ENCODE measurements at regions not wholly inside any gene's neighbourhood (a gene's known extent, or its start where the extent isn't known, plus 50 kb on each side); places are given as distances from the start of the nearest gene placed in this dataset.
"Not testable (repeated sequence)": the region's sequence is repeated elsewhere in the genome, so short reads cannot be mapped to it uniquely, and the experiment has no call there.

- H3K4me3 Mint-ChIP-seq = no peak overlapping the region
- DNase-seq = no peak
- ATAC-seq (ENCODE audit: low read depth in 2 of 2) = no peak
- H3K4me1 Mint-ChIP-seq = peaks cover 20 to 34% (median 24%) of the 10 kb centered on the region in 3 donors
- H3K9me3 Mint-ChIP-seq = peaks cover 0 to 4% (median 4%) of the 10 kb centered on the region in 7 donors
- H3K27me3 Mint-ChIP-seq = peaks cover 7 to 16% (median 10%) of the 10 kb centered on the region in 3 donors
- H3K27ac Mint-ChIP-seq = peak overlapping the region in 1 of 6 donors; percentile 66
- H3K36me3 Mint-ChIP-seq = peaks cover 0 to 4% of the 10 kb centered on the region in 2 donors
Measured at GRCh38 chr2:39487398-39488250, 50.5 kb upstream of the MAP4K3 start.

- Mint-ChIP-seq H3K9me3 (peaks cover 0 to 4% (median 4%) of the 10 kb centered on the region in 7 donors), H3K36me3 (peaks cover 0 to 4% of the 10 kb centered on the region in 2 donors), H3K27ac (peak overlapping the region in 1 of 6 donors; percentile 81), H3K27me3 (peaks cover 7 to 16% (median 10%) of the 10 kb centered on the region in 3 donors), H3K4me1 (peaks cover 21 to 36% (median 25%) of the 10 kb centered on the region in 3 donors), H3K4me3 (no peak overlapping the region)
- ATAC-seq (ENCODE audit: low read depth in 2 of 2) = no peak
- DNase-seq = no peak
Measured at GRCh38 chr2:39488450-39488849, 51.4 kb upstream of the MAP4K3 start.

- Mint-ChIP-seq H3K4me3 (peak overlapping the region in 2 of 8 donors; percentile 70 to 75), H3K36me3 (peaks cover 0 to 4% of the 10 kb centered on the region in 2 donors), H3K9me3 (peaks cover 0 to 4% (median 4%) of the 10 kb centered on the region in 7 donors), H3K4me1 (peaks cover 28 to 37% (median 32%) of the 10 kb centered on the region in 3 donors), H3K27ac (peak overlapping the region in 5 of 6 donors; percentile 86 to 99 (median 96)), H3K27me3 (peaks cover 10 to 19% (median 10%) of the 10 kb centered on the region in 3 donors)
- ATAC-seq (ENCODE audit: low read depth in 2 of 2) (no peak), DNase-seq (no peak)
Measured at GRCh38 chr2:39490586-39490985, 53.5 kb upstream of the MAP4K3 start.

DNA sequence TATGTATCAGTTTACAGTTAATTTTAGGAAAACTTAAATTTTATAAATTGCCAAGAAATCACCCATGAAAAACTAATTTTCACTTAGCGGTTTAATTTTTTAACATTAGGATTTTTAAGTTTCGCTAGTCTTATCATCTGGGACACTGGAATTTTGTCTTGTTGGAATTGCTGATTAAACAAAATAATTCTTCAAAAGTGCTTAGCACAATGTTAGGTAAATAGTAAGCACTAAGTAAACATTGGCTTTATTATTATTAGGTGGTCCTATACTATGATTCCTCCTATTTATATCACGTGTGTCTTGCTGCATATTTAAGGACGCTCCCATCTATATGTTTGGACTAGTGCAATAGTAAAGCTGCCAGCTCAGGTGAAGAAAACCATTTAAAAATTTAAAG lies 54.6 kb upstream of the MAP4K3 start:
- Mint-ChIP-seq H3K4me1 (peaks cover 35 to 41% (median 39%) of the 10 kb centered on the region in 3 donors), H3K27me3 (peaks cover 4 to 16% (median 12%) of the 10 kb centered on the region in 3 donors), H3K36me3 (no peaks in the 10 kb centered on the region), H3K9me3 (peaks cover 0 to 4% (median 3%) of the 10 kb centered on the region in 7 donors), H3K4me3 (peak overlapping the region; percentile 55 to 87 (median 77)), H3K27ac (peak overlapping the region; percentile 88 to 99 (median 96))
- DNase-seq (no peak), ATAC-seq (ENCODE audit: low read depth in 2 of 2) (no peak)

DNA sequence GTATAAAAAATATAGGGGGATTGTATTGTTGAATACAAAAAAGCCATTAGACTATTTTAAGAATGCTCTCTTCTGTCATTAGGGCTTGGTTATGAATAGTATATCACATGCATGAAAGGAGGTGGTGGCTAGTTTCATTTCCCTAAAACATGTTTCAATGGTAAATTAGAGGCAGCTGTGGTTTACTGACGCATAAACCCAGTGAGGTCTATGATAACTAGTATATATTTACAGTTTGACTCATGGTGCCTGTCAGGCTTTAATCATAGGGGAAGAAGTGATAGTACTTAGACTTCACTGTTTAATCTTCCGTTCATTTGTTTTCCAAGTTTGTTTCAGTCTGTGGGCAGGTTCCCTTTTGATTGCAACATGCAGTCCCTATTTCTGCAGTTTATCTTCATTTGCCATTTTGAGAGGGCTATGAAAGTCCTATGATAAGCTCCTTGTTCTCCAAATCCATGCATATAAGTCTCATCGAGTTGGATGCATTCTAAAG lies 55.1 kb upstream of the MAP4K3 start:
- Mint-ChIP-seq H3K9me3 (peaks cover 0 to 4% (median 2%) of the 10 kb centered on the region in 7 donors), H3K4me3 (peak overlapping the region; percentile 55 to 87 (median 77)), H3K36me3 (no peaks in the 10 kb centered on the region), H3K27me3 (peaks cover 0 to 12% (median 10%) of the 10 kb centered on the region in 3 donors), H3K4me1 (peaks cover 35 to 41% (median 39%) of the 10 kb centered on the region in 3 donors), H3K27ac (peak overlapping the region; percentile 88 to 99 (median 96))
- DNase-seq (peak; percentile 87), ATAC-seq (ENCODE audit: low read depth in 2 of 2) (peak; percentile 93)

DNA sequence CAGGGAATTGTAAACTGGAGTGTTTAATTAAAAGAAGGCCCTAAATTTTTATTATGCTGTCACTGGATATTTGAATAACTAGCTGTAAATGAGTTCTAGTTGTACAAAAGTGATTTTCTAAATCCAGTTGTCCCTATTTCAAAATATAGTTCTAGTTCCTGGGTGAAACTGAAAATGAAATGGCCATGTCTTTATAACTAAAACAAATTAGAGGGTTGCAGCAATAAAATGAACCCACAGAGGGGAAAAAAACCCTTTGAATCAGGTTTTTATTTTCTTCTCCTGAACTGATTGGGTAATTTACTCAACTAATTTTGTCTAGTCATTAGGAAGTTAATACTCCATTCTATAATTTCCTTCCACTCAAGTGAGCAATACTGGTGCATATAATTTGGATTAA lies 55.6 kb upstream of the MAP4K3 start:
- Mint-ChIP-seq H3K36me3 (no peaks in the 10 kb centered on the region), H3K27ac (peak overlapping the region; percentile 88 to 99 (median 96)), H3K4me3 (peak overlapping the region; percentile 42 to 87 (median 62)), H3K9me3 (peaks cover 0 to 4% (median 2%) of the 10 kb centered on the region in 7 donors), H3K27me3 (peaks cover 0 to 16% (median 11%) of the 10 kb centered on the region in 3 donors), H3K4me1 (peaks cover 35 to 41% (median 39%) of the 10 kb centered on the region in 3 donors)
- DNase-seq = no peak
- no peak for ATAC-seq (ENCODE audit: low read depth in 2 of 2)

DNA sequence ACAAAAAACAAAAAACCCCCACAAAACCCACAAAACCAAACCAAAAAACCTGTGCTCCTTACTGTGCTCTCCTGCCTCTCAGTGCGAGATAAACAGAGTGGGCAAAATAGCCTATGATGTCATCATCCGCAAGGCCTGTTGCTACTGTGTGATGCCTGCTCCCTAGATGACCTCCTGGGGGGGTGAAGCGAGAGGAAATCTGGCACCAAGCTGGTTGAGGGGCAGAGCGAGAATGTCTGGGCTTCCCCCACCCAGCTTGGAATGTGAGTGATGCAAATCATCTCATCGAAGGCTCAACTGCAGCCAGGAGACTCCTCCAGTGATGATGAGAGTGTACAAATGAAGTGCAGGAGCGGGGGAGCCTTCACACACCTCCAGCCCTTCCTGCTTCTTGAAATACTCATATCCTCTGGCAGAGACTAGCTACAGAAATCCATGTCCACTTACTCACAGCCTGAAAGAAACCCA lies 57.7 kb upstream of the MAP4K3 start:
- Mint-ChIP-seq H3K4me1 (peaks cover 35 to 43% (median 41%) of the 10 kb centered on the region in 3 donors), H3K4me3 (peak overlapping the region in 2 of 8 donors; percentile 76 to 79), H3K36me3 (no peaks in the 10 kb centered on the region), H3K27ac (peak overlapping the region in 5 of 6 donors; percentile 44 to 88 (median 79)), H3K27me3 (peaks cover 0 to 21% (median 11%) of the 10 kb centered on the region in 3 donors), H3K9me3 (peaks cover 0 to 7% (median 4%) of the 10 kb centered on the region in 7 donors)
- DNase-seq (peak; percentile 56), ATAC-seq (ENCODE audit: low read depth in 2 of 2) (peak; percentile 6 to 19)

DNA sequence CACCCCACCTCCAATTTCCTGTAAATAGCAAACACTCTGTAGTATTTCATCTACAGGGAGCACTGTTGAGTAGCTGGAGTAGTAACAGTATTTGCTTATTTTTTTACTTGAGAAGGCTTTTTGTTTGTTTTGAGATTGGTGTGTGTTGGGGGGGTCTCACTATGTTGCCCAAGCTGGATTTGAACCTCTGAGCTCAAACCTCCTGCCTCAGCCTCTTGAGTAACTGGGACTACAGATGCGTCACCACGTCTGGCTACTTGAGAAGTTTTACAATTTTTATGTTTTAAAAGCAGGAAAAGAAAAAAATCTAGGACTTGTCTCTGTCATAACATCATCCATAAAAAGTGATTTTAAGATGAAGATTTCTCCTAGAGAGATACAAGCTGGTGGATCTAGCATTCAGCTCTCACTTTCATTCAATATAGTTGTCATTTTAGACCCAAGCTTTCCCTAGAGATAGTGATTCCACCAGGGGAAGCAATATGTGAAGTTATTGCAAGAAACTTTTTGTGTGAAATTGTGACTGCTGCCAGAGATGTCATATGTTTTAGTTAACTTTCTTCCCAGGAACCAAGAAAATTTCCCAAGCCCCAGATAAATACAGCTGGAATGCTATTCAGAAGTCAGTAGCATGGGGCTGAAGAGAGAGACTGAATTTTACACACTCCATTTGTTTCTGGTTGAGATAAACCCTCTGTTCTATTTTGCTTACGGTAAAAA lies 60.2 kb upstream of the MAP4K3 start:
- ATAC-seq (ENCODE audit: low read depth in 2 of 2) = no peak
- Mint-ChIP-seq H3K4me3 (no peak overlapping the region), H3K9me3 (peaks cover 0 to 4% (median 0%) of the 10 kb centered on the region in 7 donors), H3K4me1 (peaks cover 24 to 34% (median 28%) of the 10 kb centered on the region in 3 donors), H3K27ac (no peak overlapping the region), H3K27me3 (peaks cover 0 to 34% (median 24%) of the 10 kb centered on the region in 3 donors), H3K36me3 (no peaks in the 10 kb centered on the region)
- DNase-seq = no peak

GRCh38 chr2:39498176-39498575 lies 61.1 kb upstream of the MAP4K3 start:
- not testable (repeated sequence) for ATAC-seq (ENCODE audit: low read depth in 2 of 2); H3K4me3 Mint-ChIP-seq; H3K27ac Mint-ChIP-seq; H3K36me3 Mint-ChIP-seq; DNase-seq; H3K9me3 Mint-ChIP-seq
- Mint-ChIP-seq H3K27me3 (peaks cover 8 to 38% (median 24%) of the 10 kb centered on the region in 3 donors), H3K4me1 (peaks cover 17 to 38% (median 29%) of the 10 kb centered on the region in 3 donors)

GRCh38 chr2:39498786-39499185 lies 61.7 kb upstream of the MAP4K3 start:
- Mint-ChIP-seq H3K27ac (no peak overlapping the region), H3K27me3 (peaks cover 8 to 38% (median 24%) of the 10 kb centered on the region in 3 donors), H3K4me1 (peaks cover 20 to 33% (median 32%) of the 10 kb centered on the region in 3 donors), H3K9me3 (peaks cover 0 to 4% (median 0%) of the 10 kb centered on the region in 7 donors), H3K36me3 (no peaks in the 10 kb centered on the region), H3K4me3 (no peak overlapping the region)
- DNase-seq (no peak), ATAC-seq (ENCODE audit: low read depth in 2 of 2) (no peak)

DNA sequence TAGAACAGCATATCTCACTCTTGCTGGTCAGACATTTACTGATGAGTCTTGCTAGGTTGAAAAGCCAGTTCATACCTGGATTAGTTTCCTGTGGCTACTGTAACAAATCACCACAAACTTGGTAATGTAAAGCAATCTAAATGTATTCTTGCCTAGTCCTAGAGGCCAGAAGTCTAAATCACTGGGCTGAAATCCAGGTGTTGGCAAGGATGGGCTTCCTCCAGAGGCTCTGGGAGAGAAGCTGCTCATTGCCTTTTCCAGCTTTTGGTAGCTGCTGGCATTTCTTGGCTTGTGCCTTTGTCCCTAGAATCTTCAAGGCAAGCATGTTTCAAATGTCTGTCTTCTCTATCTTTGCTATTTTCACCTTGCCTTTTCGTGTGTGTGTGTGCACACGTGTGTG lies 62.3 kb upstream of the MAP4K3 start:
- Mint-ChIP-seq H3K9me3 (peaks cover 0 to 4% (median 0%) of the 10 kb centered on the region in 7 donors), H3K4me1 (peaks cover 26 to 37% (median 37%) of the 10 kb centered on the region in 3 donors), H3K4me3 (no peak overlapping the region), H3K27me3 (peaks cover 8 to 42% (median 24%) of the 10 kb centered on the region in 3 donors), H3K27ac (peak overlapping the region in 1 of 6 donors; percentile 3), H3K36me3 (no peaks in the 10 kb centered on the region)
- ATAC-seq (ENCODE audit: low read depth in 2 of 2) = no peak
- no peak for DNase-seq

DNA sequence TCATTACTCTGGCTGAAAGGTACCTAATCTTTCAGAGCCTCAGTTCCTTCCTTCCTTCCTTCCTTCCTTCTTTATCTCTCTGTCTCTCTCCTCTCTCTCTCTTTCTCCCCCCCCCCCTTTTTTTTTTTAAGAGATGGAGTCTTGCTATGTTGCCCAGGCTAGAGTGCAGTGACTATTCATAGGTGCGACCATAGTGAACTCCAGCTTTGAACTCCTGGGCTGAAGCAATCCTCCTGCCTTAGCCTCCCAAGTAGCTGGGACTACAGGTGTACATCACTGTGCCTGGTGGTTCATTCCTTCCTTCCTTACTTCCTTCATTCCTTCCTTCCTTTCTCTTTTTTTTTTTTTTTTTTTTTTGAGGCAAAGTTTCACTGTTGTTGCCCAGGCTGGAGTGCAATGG lies 64.3 kb upstream of the MAP4K3 start:
- Mint-ChIP-seq H3K27ac (peak overlapping the region in 1 of 6 donors; percentile 92), H3K36me3 (no peaks in the 10 kb centered on the region), H3K4me3 (no peak overlapping the region), H3K9me3 (peaks cover 0 to 4% (median 0%) of the 10 kb centered on the region in 7 donors), H3K4me1 (peaks cover 21 to 23% (median 22%) of the 10 kb centered on the region in 3 donors), H3K27me3 (peaks cover 8 to 36% (median 13%) of the 10 kb centered on the region in 3 donors)
- DNase-seq (no peak), ATAC-seq (ENCODE audit: low read depth in 2 of 2) (no peak)

DNA sequence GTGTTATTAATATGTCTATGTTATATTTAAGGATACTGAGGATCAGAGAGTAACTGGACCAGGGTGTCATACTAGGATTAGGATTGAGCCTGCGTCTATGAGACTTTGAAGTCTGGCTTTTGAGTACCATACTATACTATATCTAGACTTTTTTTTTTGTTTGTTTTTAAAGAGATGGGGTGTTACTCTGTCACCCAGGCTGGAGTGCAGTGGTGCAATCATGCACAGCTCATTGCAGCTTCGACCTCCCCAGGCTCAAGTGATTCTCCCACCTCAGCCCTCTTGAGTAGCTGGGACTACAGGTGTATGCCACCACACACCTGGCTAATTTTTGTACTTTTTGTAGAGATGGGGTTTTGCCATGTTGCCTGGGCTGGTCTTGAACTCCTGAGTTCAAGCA lies 66.2 kb upstream of the MAP4K3 start:
- DNase-seq = no peak
- H3K27ac Mint-ChIP-seq = peak overlapping the region in 1 of 6 donors; percentile 13
- H3K4me1 Mint-ChIP-seq = peaks cover 17 to 22% (median 21%) of the 10 kb centered on the region in 3 donors
- peak; percentile 63 to 71 for ATAC-seq (ENCODE audit: low read depth in 2 of 2)
- no peak overlapping the region for H3K4me3 Mint-ChIP-seq
- peaks cover 8 to 28% (median 13%) of the 10 kb centered on the region in 3 donors for H3K27me3 Mint-ChIP-seq
- H3K36me3 Mint-ChIP-seq = no peaks in the 10 kb centered on the region
- H3K9me3 Mint-ChIP-seq = peaks cover 0 to 4% (median 0%) of the 10 kb centered on the region in 7 donors

Data from naive B cell (primary cell).